ENCODE measurements at regions not wholly inside any gene's neighbourhood (a gene's known extent, or its start where the extent isn't known, plus 50 kb on each side); places are given as distances from the start of the nearest gene placed in this dataset.
"Not testable (repeated sequence)": the region's sequence is repeated elsewhere in the genome, so short reads cannot be mapped to it uniquely, and the experiment has no call there.

DNA sequence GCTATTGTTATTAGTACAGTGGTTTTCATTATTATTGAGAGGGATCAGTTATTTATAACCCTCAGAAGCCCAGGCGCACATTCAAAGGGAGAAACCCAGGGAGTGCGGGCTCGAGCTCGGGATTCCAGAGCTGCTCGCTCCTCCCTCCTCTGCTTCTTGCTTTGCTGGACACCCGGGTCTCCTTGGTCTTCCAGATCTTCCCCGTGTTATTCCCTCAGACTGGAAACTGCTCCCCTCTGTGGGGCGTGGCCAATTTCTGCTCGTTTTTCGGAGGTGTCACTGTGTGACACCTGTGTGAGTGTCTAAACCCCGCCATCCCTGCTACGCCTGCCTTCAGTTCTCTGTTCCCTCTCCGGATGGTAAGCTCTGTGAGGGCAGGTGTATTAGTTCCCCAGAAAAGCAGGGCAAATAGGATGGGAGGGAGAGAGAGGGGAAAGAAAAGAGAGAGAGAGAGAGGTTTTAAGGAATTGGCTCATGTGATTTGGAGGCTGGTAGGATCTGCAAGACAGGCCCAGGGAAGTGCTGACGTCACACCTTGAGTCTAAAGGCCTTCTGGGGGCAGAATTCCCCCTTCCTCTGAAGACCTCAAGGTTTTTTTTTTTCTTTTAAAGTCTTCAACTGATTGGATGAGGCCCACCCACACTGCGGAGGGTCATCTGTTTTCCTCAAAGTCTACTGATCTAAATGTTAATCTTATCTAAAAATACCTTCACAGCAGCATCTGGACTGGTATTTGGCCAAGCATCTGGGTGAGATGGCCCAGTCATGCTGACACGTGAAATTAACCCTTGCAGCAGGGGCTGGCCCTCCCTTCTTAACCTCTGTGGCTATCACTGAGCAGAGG is 457.3 kb upstream of the ID2 start:
- no peak for DNase-seq

DNA sequence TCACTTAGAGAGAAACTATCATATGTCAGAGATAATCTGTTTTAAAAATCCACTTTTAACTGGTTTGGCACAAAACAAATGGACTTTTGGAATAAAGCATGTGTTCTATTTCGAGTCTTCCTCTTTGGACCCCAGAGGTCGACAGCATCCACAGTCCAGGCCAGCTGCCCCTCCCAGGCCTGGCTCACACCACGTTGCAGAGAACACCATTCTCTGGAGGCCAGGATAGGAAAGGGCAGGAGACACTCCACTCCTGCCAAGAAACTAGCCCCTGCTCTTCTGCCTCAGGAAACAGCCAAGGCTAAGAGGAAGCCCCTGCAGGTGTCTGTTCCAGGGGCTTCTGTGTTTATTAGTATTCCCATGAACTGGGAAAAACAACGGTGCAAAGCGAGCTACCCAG is 456.6 kb upstream of the ID2 start:
- DNase-seq: peak; percentile 38

DNA sequence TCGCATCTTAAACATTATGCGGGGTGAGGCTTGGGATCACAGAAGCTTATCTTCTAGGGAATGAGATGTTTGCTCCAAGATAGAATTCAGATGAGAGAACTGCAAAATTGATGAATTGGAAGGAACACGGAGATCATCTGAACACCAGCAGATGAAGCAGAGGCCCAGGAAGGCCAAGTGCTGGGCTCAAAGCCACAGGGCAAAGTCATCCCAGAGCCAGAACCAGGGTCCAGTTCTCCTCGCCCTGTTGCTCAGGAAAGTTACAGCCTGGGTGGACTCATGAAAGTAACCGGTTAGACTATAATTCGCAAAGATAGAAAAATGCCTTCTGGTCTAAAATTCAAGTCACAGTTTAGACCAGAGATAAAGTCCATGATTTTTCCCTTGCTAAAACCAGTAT is 456.1 kb upstream of the ID2 start:
- no peak for DNase-seq

- DNase-seq: peak; percentile 52
Observed at GRCh38 chr2:8229546-8229986, 452.3 kb upstream of the ID2 start.

GRCh38 chr2:8230466-8230865 is 451.4 kb upstream of the ID2 start:
- DNase-seq: no peak

- no peak for DNase-seq
Observed at GRCh38 chr2:8231902-8232301, 450.0 kb upstream of the ID2 start.

- no peak for DNase-seq
Observed at GRCh38 chr2:8232871-8233270, 449.0 kb upstream of the ID2 start.

DNA sequence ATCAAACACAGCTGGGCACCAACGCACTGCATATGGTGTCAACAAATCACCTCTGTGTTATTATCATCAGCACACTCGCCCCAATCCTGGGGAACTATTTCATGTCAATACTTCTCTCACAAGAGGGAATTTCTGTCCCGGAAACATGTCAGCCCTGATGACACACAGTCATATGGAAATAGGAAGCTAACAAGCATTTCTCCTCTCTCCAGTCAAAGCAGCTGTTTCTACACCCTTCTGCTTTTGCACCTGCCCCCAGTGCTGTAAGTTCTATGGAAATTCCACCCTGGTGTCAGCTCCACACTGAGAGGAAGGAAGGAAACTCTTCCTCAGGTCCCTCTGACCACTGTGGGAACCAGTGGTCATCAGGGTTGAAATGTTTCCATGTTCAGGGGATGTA is 447.6 kb upstream of the ID2 start:
- DNase-seq: peak; percentile 27

DNA sequence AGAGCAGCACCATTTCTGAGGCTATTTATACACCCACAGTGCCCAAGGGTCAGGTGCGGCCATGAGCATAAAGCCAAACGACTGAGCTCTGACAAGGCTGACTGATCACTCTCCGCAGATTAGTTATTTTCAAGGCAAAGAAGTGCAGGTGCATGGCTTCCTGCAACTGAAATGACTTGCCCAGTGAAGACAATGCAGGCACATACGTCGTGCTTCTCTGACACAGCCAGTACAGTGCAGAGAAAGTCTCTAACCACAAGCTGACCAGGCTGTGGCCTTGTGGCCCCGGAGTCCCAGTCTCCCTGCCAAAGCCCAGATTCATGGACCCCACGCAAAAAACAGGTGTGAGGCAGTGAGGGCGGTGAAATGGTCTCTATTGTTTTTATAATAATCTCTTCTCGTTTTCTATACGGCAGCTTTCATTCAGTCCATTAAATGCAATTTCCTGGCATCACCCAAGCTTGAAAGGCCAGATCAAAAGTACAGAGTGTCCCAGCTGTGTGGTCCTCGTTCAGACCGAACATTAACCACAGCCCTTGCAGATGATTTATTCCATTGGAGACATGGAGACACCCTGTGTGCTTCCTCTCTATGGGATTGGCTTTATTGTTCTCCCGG is 447.0 kb upstream of the ID2 start:
- DNase-seq: no peak

- DNase-seq: no peak
Observed at GRCh38 chr2:8235419-8235818, 446.4 kb upstream of the ID2 start.

DNA sequence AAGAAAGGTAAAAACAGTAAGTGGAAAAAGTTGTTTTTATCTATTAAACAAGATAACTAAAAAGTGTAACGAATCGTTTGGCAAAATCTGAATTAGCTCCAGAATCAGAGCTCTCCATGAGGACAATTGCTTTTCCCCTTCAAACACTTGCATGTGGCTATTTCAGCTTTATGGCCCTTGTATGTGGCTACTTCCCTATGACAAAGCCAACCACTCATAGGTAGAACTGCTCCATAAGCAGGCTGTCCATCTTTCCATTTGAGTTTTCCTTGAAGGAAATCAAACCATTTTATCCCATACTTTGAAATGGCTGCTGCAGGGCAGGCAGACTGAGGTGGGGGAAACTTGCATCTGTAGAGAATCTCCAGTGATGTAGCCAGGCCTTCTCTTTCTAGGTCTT is 445.5 kb upstream of the ID2 start:
- DNase-seq: no peak

DNA sequence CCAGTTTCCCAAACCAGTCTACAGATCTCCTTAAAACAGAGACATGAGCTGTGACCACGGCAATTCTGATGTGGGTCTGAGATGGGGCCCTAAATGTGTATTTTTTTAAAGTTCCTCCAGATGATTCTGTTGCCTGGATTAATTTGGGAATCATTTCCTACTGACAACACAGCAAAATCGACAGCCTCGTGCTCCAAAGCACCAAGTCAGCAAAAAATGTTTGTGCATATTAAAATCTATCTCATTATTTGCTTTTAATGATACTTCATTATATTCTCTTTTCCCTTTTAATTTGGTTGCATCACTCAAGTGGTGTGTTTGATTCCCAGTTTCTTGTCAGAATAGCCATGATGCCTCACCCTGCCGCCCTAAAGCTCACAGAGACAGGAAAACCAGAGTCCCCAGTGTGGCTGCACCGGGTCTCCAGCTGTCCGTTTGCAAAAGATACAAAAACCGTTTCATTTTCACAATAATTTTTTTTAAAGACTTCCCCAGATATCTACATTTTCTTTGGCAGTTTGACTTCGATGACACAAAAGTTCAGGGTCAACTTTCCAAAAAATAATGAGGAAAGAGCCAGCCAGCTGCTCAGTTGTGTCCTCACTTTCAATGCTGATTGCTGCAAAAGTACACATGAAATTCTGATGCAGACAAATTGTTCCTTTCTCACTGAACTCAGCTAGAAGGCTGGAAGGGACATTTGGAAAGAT is 443.2 kb upstream of the ID2 start:
- no peak for DNase-seq

- DNase-seq: no peak
Observed at GRCh38 chr2:8239531-8240088, 442.2 kb upstream of the ID2 start.

DNA sequence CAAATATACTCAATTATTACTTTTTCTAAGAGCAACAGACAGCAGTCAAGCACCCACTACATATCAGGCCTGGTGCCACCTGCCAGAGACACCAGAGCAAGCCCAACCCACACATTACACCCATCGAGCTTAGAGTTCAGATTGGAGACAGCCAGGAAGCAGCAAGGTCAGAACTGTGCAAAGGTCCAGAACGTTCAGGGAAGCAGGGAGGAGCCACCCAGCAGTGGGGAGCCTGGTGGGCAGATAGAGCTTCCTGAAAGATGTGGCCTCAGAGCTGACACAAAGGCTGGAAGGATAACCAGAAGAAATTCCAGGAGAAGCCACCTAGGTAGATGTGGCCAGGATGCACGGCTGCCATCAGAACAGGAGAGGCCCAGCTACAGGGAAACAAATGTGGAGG is 440.5 kb upstream of the ID2 start:
- DNase-seq: no peak

DNA sequence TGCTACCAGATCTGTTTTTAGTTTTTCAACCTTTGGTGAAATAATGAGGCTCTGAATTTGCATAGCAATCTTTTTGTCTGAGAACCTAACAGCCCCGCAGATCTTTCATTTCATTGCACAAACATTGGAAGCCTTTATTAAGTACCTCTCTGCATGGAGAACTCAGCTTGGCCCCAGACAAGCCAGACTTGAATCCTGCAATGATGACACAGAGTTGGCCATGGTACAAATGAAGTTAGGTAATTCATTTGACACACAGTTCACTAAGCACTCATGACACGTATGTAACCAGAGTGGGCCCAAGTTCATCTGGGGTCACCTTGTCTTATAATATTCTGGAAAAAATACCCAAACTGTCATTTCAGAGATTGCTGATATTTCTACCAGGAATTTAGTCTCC is 439.1 kb upstream of the ID2 start:
- DNase-seq: no peak

GRCh38 chr2:8243748-8244400 is 438.0 kb upstream of the ID2 start:
- DNase-seq: no peak

DNA sequence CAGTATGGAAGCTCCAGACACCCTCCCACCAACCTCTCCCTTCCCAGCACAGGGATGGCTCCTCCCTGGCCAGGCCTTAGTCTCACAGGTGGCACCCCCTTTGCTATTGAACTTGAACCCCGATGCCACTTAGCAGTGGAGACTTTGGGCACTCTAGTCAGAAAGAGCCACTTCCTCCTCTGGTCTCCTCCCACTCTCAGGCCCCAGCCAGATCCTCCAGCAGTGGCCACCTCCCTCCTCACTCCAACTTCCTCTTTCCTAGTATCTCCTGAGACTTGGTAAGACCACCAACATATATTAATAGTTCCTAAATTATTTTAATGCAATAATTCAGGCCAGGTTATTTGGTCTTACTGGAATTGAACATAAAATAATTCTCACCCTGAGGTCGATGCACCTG is 437.2 kb upstream of the ID2 start:
- DNase-seq: no peak

- no peak for DNase-seq
Observed at GRCh38 chr2:8246137-8246536, 435.7 kb upstream of the ID2 start.

GRCh38 chr2:8247905-8248622 is 433.8 kb upstream of the ID2 start:
- DNase-seq: peak; percentile 40

GRCh38 chr2:8248623-8248957 is 433.3 kb upstream of the ID2 start:
- DNase-seq: no peak

- peak; percentile 44 for DNase-seq
Observed at GRCh38 chr2:8249141-8249540, 432.7 kb upstream of the ID2 start.

- no peak for DNase-seq
Observed at GRCh38 chr2:8249769-8250168, 432.1 kb upstream of the ID2 start.

DNA sequence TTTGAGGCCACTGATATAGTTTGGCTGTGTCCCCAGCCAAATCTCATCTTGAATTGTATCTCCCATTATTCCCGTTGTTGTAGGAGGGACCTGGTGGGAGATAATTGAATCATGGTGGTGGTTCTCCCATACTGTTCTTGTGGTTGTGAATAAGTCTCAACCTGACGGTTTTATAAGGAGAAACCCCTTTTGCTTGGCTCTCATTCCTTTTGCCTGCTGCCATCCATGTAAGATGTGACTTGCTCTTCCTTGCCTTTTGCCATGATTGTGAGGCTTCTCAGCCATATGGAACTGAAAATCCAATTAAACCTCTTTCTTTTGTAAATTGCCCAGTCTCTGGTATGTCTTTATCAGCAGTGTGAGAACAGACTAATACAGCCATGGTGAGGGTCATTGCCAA is 431.6 kb upstream of the ID2 start:
- not testable (repeated sequence) for DNase-seq

Data from right hindlimb (tissue), 1 donor.